DOHH2 (cell line): ENCODE measurements at regions not wholly inside any gene's neighbourhood (a gene's known extent, or its start where the extent isn't known, plus 50 kb on each side); places are given as distances from the start of the nearest gene placed in this dataset.

ENCODE experiments used
- EZH2phosphoT487 ChIP-seq: fragments of 200-600 bp; sonication (generic); IDR thresholded peaks from 2 replicates; pipeline ENCODE4 v1.6.1; 2017; ENCODE audit warnings: borderline replicate concordance, mild to moderate bottlenecking, antibody characterized with exemption, low read length, moderate library complexity, mixed read lengths
- TF ChIP-seq, protein P1 (sequence below): fragments of 200-600 bp; sonication (generic); IDR thresholded peaks from one replicate; pipeline ENCODE4 v1.5.1; 2014; ENCODE audit warnings: antibody characterized with exemption, mild to moderate bottlenecking, low read depth, low read length; ENCODE audit not compliant: poor library complexity, severe bottlenecking

GRCh38 chr5:94086194-94086593, 344.8 kb upstream of the POU5F2 start:
- no peak for TF ChIP-seq EZH2phosphoT487
- TF ChIP-seq, protein P1, sequence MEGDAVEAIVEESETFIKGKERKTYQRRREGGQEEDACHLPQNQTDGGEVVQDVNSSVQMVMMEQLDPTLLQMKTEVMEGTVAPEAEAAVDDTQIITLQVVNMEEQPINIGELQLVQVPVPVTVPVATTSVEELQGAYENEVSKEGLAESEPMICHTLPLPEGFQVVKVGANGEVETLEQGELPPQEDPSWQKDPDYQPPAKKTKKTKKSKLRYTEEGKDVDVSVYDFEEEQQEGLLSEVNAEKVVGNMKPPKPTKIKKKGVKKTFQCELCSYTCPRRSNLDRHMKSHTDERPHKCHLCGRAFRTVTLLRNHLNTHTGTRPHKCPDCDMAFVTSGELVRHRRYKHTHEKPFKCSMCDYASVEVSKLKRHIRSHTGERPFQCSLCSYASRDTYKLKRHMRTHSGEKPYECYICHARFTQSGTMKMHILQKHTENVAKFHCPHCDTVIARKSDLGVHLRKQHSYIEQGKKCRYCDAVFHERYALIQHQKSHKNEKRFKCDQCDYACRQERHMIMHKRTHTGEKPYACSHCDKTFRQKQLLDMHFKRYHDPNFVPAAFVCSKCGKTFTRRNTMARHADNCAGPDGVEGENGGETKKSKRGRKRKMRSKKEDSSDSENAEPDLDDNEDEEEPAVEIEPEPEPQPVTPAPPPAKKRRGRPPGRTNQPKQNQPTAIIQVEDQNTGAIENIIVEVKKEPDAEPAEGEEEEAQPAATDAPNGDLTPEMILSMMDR = no peak
